ENCODE measurements at regions not wholly inside any gene's neighbourhood (a gene's known extent, or its start where the extent isn't known, plus 50 kb on each side); places are given as distances from the start of the nearest gene placed in this dataset.
"Not testable (repeated sequence)": the region's sequence is repeated elsewhere in the genome, so short reads cannot be mapped to it uniquely, and the experiment has no call there.

DNA sequence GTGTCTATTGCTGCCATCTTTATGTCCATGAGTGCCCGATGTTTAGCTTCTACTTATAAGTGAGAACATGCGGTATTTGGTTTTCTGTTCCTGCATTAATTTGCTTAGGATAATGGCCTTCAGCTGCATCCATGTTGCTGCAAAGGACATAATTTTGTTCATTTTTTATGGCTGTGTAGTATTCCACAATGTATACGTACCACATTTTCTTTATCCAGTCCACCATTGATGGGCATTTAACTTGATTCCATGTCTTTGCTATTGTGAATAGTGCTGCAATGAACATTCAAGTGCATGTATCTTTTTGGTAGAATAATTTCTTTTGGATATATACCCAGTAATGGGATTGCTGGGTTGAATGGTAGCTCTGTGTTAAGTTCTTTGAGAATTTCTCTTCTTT, 376.3 kb upstream of the PROK2 start:
- TF ChIP-seq POLR2A, POLR2AphosphoS5, EP300 (IDR thresholded peaks at IDR 0.05): not testable (repeated sequence)
- TF ChIP-seq, protein P1, sequence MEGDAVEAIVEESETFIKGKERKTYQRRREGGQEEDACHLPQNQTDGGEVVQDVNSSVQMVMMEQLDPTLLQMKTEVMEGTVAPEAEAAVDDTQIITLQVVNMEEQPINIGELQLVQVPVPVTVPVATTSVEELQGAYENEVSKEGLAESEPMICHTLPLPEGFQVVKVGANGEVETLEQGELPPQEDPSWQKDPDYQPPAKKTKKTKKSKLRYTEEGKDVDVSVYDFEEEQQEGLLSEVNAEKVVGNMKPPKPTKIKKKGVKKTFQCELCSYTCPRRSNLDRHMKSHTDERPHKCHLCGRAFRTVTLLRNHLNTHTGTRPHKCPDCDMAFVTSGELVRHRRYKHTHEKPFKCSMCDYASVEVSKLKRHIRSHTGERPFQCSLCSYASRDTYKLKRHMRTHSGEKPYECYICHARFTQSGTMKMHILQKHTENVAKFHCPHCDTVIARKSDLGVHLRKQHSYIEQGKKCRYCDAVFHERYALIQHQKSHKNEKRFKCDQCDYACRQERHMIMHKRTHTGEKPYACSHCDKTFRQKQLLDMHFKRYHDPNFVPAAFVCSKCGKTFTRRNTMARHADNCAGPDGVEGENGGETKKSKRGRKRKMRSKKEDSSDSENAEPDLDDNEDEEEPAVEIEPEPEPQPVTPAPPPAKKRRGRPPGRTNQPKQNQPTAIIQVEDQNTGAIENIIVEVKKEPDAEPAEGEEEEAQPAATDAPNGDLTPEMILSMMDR (IDR thresholded peaks at IDR 0.05) = not testable (repeated sequence)
